ENCODE measurements at regions not wholly inside any gene's neighbourhood (a gene's known extent, or its start where the extent isn't known, plus 50 kb on each side); places are given as distances from the start of the nearest gene placed in this dataset.

DNA sequence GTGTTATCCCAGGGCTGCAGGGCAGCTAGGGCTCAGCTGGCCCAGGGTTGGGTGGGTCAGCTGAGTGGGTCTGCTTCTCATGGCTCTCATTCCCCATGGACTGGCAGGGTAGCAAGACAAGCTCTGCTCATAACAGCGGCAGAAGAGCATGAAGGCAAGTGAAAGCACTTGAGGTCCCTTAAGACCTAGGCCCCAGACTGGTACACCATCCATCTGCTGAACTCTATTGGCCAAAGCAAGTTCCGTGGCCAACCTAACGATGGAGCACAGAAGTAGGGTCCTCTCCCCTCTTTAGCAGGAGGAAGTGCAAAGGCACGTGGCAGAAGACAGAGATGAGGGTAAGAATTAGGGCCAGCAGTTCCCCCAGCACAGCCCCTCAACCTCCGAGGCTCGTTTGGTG lies 174.3 kb upstream of the TOPAZ1 start:
- DNase-seq (no peak), ATAC-seq (no peak)
- TF ChIP-seq, protein P1, sequence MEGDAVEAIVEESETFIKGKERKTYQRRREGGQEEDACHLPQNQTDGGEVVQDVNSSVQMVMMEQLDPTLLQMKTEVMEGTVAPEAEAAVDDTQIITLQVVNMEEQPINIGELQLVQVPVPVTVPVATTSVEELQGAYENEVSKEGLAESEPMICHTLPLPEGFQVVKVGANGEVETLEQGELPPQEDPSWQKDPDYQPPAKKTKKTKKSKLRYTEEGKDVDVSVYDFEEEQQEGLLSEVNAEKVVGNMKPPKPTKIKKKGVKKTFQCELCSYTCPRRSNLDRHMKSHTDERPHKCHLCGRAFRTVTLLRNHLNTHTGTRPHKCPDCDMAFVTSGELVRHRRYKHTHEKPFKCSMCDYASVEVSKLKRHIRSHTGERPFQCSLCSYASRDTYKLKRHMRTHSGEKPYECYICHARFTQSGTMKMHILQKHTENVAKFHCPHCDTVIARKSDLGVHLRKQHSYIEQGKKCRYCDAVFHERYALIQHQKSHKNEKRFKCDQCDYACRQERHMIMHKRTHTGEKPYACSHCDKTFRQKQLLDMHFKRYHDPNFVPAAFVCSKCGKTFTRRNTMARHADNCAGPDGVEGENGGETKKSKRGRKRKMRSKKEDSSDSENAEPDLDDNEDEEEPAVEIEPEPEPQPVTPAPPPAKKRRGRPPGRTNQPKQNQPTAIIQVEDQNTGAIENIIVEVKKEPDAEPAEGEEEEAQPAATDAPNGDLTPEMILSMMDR (IDR thresholded peaks at IDR 0.05), result no peak
- no peak overlapping the region for H3K4me3 ChIP-seq
- no peaks in the 10 kb centered on the region for H3K4me1 ChIP-seq (ENCODE audit: low read depth)
- no peaks in the 10 kb centered on the region for H3K36me3 ChIP-seq (ENCODE audit: low read depth)
- intact Hi-C loops (cut with DNase I, micrococcal nuclease), result no loop called here
- H3K9me3 ChIP-seq, result no peaks in the 10 kb centered on the region

DNA sequence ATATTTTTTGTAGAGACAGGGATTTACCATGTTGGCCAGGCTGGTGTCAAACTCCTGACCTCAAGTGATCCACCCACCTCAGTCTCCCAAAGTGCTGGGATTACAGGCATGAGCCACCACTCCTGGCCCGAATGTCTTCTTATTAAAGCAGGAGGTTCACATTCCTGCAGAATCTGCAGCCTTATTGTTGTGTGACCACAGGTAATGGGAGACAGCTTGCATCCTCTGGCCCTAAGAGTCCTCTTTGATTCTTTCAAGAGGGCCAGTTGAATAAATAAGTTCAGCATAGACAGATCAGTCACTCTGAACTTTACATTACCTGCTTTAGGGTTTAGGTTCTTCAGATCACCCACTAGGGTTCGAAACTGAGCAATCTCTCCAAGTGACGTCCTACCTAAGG lies 172.9 kb upstream of the TOPAZ1 start:
- Histone ChIP-seq H3K9me3 (no peaks in the 10 kb centered on the region), H3K4me3 (no peak overlapping the region), H3K36me3 (ENCODE audit: low read depth) (no peaks in the 10 kb centered on the region), H3K4me1 (ENCODE audit: low read depth) (no peaks in the 10 kb centered on the region)
- TF ChIP-seq, protein P1 (IDR thresholded peaks at IDR 0.05), result no peak
- no peak for DNase-seq
- intact Hi-C loops (cut with DNase I, micrococcal nuclease), result no loop called here
- no peak for ATAC-seq

DNA sequence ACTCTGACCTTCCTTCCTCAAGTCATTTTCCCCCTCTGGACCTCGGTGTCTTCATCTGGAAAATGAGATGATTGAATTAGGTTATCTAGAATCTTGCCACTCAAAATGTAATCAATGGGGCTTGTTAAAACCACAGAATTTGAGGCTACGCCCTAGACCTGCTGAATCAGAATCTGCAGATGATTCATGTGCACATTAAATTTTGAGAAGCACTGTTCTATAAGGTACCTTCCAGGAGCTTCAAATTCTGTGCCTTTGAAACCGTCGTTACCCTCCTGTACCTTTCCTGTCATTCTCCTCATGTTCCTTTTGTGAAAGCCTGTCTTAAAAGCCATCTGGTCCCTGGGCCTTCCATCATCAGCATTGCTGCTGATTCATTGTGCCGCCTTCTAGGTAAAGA lies 172.4 kb upstream of the TOPAZ1 start:
- intact Hi-C loops (cut with DNase I, micrococcal nuclease), result no loop called here
- no peak for DNase-seq
- ATAC-seq, result no peak
- Histone ChIP-seq H3K9me3 (no peaks in the 10 kb centered on the region), H3K4me3 (no peak overlapping the region), H3K4me1 (ENCODE audit: low read depth) (no peaks in the 10 kb centered on the region), H3K36me3 (ENCODE audit: low read depth) (no peaks in the 10 kb centered on the region)
- TF ChIP-seq, protein P1 (IDR thresholded peaks at IDR 0.05), result no peak

DNA sequence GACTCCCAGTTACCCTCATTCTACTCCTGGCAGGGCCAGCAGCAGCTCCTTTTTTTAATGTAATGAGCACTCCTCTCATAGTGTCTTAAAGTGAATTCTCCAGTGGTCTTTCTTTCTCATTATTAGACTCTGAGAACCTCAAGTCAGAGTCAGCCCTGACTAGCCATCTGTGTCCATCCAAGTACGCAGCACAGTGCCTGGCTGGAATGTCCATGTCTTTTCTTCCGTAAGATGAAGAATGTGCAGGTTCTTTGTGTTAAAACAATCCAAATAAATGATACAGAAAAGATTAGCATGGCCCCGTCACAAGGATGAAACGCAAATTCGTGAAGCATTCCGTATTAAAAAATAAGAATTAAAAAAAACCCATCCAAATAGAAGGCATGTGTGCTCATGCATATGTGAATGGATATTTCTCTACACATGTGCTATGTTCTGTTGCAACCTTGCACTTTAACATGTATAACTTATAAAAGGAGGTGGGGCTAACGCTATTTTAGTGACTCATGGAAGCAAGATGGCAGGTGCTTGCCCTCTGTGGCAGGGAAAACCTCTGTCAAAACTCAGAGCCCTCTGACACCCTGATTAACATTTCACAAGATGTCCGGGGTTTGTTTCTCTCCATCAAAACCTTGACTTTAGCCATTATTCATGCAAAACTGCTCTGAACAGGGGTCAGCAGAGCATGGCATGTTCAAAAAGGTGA lies 170.7 kb upstream of the TOPAZ1 start:
- ATAC-seq (no peak), DNase-seq (no peak)
- intact Hi-C loops (cut with DNase I, micrococcal nuclease), result no loop called here

DNA sequence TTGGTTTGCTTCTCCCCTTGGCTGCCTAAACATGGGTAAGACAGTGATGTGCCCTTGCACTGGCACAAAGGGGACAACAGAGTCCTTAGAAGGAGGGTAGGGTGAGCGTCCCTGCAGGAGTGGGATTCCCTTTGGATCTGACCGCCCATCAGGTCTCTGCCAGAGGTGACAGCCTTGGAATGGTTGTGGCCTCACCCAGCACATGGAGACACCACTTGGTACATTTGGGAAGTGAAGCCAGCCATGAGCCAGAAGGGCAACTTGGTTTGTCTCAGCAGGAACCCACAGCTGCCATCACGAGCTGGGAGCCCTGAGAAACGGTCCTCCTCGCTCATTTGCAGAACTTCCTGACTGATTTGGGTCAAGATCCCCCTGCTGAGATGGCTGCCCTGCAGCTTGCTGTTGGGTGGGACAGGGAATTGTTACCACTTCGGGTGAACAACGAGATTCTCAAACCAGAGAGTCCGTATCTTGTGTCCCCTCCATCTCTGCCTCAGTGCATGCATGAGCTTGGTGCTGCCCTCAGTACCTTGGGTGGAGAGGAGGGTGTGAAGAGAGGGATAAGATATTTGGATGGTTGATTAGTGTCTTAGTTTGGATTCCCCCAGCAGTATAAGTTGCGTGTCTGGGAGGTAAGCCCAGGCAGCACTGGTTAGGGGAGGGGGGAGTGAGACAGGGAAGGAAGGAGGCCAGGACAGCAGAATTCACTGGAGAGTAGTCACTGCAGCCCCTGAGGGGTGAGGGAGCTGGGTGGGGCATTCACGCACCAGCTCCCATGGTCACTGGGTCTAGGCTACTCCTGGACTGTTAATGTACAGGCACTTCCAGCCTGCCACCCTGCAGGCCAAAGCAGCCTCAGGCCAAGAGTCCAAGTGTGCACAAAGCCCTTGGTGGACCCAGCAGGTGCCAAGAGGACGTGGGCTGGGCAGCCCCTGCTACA lies 168.8 kb upstream of the TOPAZ1 start:
- no peak overlapping the region for H3K4me3 ChIP-seq
- DNase-seq (no peak), ATAC-seq (no peak)
- H3K4me1 ChIP-seq (ENCODE audit: low read depth), result no peaks in the 10 kb centered on the region
- TF ChIP-seq, protein P1 (IDR thresholded peaks at IDR 0.05), result no peak
- intact Hi-C loops (cut with DNase I, micrococcal nuclease), result no loop called here
- H3K36me3 ChIP-seq (ENCODE audit: low read depth), result no peaks in the 10 kb centered on the region
- no peaks in the 10 kb centered on the region for H3K9me3 ChIP-seq

More for the DNA sequence above, 170.7 kb upstream of the TOPAZ1 start:
- Histone ChIP-seq H3K4me3 (no peak overlapping the region), H3K4me1 (ENCODE audit: low read depth) (no peaks in the 10 kb centered on the region), H3K36me3 (ENCODE audit: low read depth) (no peaks in the 10 kb centered on the region), H3K9me3 (no peaks in the 10 kb centered on the region)
- TF ChIP-seq, protein P1 (IDR thresholded peaks at IDR 0.05), result no peak
